ENCODE measurements at regions not wholly inside any gene's neighbourhood (a gene's known extent, or its start where the extent isn't known, plus 50 kb on each side); places are given as distances from the start of the nearest gene placed in this dataset.
A peak's percentile ranks its signal among the peaks of the same experiment; 100 is the strongest.

- no peak overlapping the region for H3K4me3 ChIP-seq (ENCODE audit: low read depth, low read length)
- TF ChIP-seq, protein P1, sequence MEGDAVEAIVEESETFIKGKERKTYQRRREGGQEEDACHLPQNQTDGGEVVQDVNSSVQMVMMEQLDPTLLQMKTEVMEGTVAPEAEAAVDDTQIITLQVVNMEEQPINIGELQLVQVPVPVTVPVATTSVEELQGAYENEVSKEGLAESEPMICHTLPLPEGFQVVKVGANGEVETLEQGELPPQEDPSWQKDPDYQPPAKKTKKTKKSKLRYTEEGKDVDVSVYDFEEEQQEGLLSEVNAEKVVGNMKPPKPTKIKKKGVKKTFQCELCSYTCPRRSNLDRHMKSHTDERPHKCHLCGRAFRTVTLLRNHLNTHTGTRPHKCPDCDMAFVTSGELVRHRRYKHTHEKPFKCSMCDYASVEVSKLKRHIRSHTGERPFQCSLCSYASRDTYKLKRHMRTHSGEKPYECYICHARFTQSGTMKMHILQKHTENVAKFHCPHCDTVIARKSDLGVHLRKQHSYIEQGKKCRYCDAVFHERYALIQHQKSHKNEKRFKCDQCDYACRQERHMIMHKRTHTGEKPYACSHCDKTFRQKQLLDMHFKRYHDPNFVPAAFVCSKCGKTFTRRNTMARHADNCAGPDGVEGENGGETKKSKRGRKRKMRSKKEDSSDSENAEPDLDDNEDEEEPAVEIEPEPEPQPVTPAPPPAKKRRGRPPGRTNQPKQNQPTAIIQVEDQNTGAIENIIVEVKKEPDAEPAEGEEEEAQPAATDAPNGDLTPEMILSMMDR (IDR thresholded peaks at IDR 0.05; ENCODE audit: insufficient read depth, low read depth, low read length, missing control alignments) = no peak
- no peak for DNase-seq (ENCODE audit: low read depth)
These were observed 296.3 kb downstream of the DSC3 start for GRCh38 chr18:30746224-30746623.

DNA sequence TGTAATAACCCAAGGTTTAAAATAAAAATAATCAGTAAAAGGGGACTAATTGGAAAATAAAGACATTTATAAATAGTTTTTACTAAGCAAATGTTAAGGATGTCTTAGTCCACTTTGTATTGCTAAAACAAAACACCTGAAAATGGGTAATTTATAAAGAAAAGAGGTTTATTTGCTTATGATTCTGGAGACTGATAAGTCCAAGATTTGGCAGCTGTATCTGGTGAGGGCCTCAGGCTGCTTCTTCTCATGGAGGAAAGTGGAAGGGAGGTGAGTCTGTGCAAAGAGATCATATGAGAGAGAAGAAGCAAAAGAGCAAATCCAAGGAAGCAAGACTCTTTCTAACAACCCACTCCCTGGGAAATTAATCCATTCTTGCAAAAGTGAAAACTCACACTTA, 299.5 kb downstream of the DSC3 start:
- TF ChIP-seq, protein P1 (IDR thresholded peaks at IDR 0.05; ENCODE audit: insufficient read depth, low read depth, low read length, missing control alignments) = no peak
- DNase-seq (ENCODE audit: low read depth) = no peak
- H3K4me3 ChIP-seq (ENCODE audit: low read depth, low read length) = no peak overlapping the region

- no peak for DNase-seq (ENCODE audit: low read depth)
- no peak overlapping the region for H3K4me3 ChIP-seq (ENCODE audit: low read depth, low read length)
- TF ChIP-seq, protein P1 (IDR thresholded peaks at IDR 0.05; ENCODE audit: insufficient read depth, low read depth, low read length, missing control alignments) = no peak
These were observed 311.6 kb downstream of the DSC3 start for GRCh38 chr18:30730915-30731314.

- TF ChIP-seq, protein P1 (IDR thresholded peaks at IDR 0.05; ENCODE audit: insufficient read depth, low read depth, low read length, missing control alignments) = no peak
- DNase-seq (ENCODE audit: low read depth) = no peak
- H3K4me3 ChIP-seq (ENCODE audit: low read depth, low read length) = no peak overlapping the region
These were observed 314.7 kb downstream of the DSC3 start for GRCh38 chr18:30727849-30728248.

- TF ChIP-seq, protein P1 (IDR thresholded peaks at IDR 0.05; ENCODE audit: insufficient read depth, low read depth, low read length, missing control alignments) = no peak
- H3K4me3 ChIP-seq (ENCODE audit: low read depth, low read length) = no peak overlapping the region
- DNase-seq (ENCODE audit: low read depth) = no peak
These were observed 329.2 kb downstream of the DSC3 start for GRCh38 chr18:30713299-30713698.

GRCh38 chr18:30712383-30712782, 330.2 kb downstream of the DSC3 start:
- DNase-seq (ENCODE audit: low read depth) = peak; percentile 51

GRCh38 chr18:30709595-30709994, 332.9 kb downstream of the DSC3 start:
- no peak for DNase-seq (ENCODE audit: low read depth)
- H3K4me3 ChIP-seq (ENCODE audit: low read depth, low read length) = no peak overlapping the region
- TF ChIP-seq, protein P1 (IDR thresholded peaks at IDR 0.05; ENCODE audit: insufficient read depth, low read depth, low read length, missing control alignments) = no peak

More at GRCh38 chr18:30712383-30712782, 330.2 kb downstream of the DSC3 start:
- no peak overlapping the region for H3K4me3 ChIP-seq (ENCODE audit: low read depth, low read length)
- TF ChIP-seq, protein P1 (IDR thresholded peaks at IDR 0.05; ENCODE audit: insufficient read depth, low read depth, low read length, missing control alignments) = no peak

Measured in GM12865 (cell line).